OCI-LY3 (cell line): ENCODE measurements at regions not wholly inside any gene's neighbourhood (a gene's known extent, or its start where the extent isn't known, plus 50 kb on each side); places are given as distances from the start of the nearest gene placed in this dataset.

Source experiments
- H2AFZ ChIP-seq: fragments of 200-600, 300-600 bp; shearing (Covaris generic); 2 replicates; pipeline ENCODE4 v1.6.0; 2014; ENCODE audit warnings: antibody characterized with exemption, low read depth, low read length
- H3K27ac ChIP-seq: fragments of 200-600, 300-600 bp; sonication (generic); 2 replicates; pipeline ENCODE4 v1.5.1; 2014; ENCODE audit warnings: mild to moderate bottlenecking, low read length, moderate library complexity, mixed read lengths
- H3K27me3 ChIP-seq: fragments of 200-600, 300-600 bp; sonication (generic); 2 replicates; pipeline ENCODE4 v1.6.1; 2014; ENCODE audit warnings: low read depth, low read length, mixed read lengths
- H3K36me3 ChIP-seq: fragments of 200-600, 300-600 bp; sonication (generic); replicated peaks from 2 replicates; pipeline ENCODE3; 2014; ENCODE audit warnings: low read depth, low read length, mixed read lengths
- H3K4me1 ChIP-seq: fragments of 300-600, 200-600 bp; sonication (generic); 2 replicates; pipeline ENCODE4 v1.6.1; 2014; ENCODE audit warnings: low read length, mixed read lengths
- H3K4me2 ChIP-seq: fragments of 200-600, 300-600 bp; sonication (generic); 2 replicates; pipeline ENCODE4 v1.6.1; 2014; ENCODE audit warnings: low read length, mixed read lengths
- H3K4me3 ChIP-seq: fragments of 300-600, 200-600 bp; sonication (generic); 2 replicates; pipeline ENCODE4 v1.5.1; 2014; ENCODE audit warnings: antibody characterized with exemption, mild to moderate bottlenecking, low read length, moderate library complexity
- H3K79me2 ChIP-seq: fragments of 300-600, 200-600 bp; shearing (Covaris generic); 2 replicates; pipeline ENCODE4 v1.6.1; 2014; ENCODE audit warnings: mild to moderate bottlenecking, low read length, mixed read lengths
- H3K9ac ChIP-seq: fragments of 300-600, 200-600 bp; shearing (Covaris generic); 2 replicates; pipeline ENCODE4 v1.6.0; 2014; ENCODE audit warnings: mild to moderate bottlenecking, low read length, moderate library complexity
- H3K9me3 ChIP-seq: fragments of 200-600, 300-600 bp; shearing (Covaris generic); 2 replicates; pipeline ENCODE4 v1.6.1; 2014; ENCODE audit warnings: low read length, mixed read lengths; ENCODE audit not compliant: insufficient read depth
- H4K20me1 ChIP-seq: fragments of 200-600, 300-600 bp; sonication (generic); 2 replicates; pipeline ENCODE4 v1.6.1; 2016; ENCODE audit warnings: low read length, mixed read lengths; ENCODE audit not compliant: insufficient read depth
- CTCF ChIP-seq: fragments of 200-600, 300-600 bp; sonication (generic); IDR thresholded peaks from 2 replicates; pipeline ENCODE4 v1.5.1; 2014; ENCODE audit warnings: antibody characterized with exemption, low read length, low read depth
- EZH2phosphoT487 ChIP-seq: fragments of 200-600 bp; shearing (Covaris generic); IDR thresholded peaks from 2 replicates; pipeline ENCODE4 v1.6.1; 2018; ENCODE audit warnings: antibody characterized with exemption, mixed run types, low read depth

- no peak overlapping the region for H3K9ac ChIP-seq
- peak overlapping the region; percentile 37 for H3K4me2 ChIP-seq
- no peaks in the 10 kb centered on the region for H3K36me3 ChIP-seq
- no peak overlapping the region for H3K27ac ChIP-seq
- no peaks in the 10 kb centered on the region for H4K20me1 ChIP-seq
- no peaks in the 10 kb centered on the region for H3K27me3 ChIP-seq
- TF ChIP-seq CTCF: no peak
- H3K4me1 ChIP-seq: no peaks in the 10 kb centered on the region
- no peaks in the 10 kb centered on the region for H3K79me2 ChIP-seq
- H3K9me3 ChIP-seq: no peaks in the 10 kb centered on the region
- no peak overlapping the region for H3K4me3 ChIP-seq
- H2AFZ ChIP-seq: no peak overlapping the region
Observed at GRCh38 chr6:21915707-21916260, 322.2 kb downstream of the SOX4 start.

GRCh38 chr6:21918041-21918440 lies 324.5 kb downstream of the SOX4 start:
- no peak overlapping the region for H3K4me3 ChIP-seq
- no peaks in the 10 kb centered on the region for H3K4me1 ChIP-seq
- H3K79me2 ChIP-seq: no peaks in the 10 kb centered on the region
- no peaks in the 10 kb centered on the region for H3K9me3 ChIP-seq
- H3K27me3 ChIP-seq: no peaks in the 10 kb centered on the region
- no peak overlapping the region for H3K4me2 ChIP-seq
- no peak overlapping the region for H2AFZ ChIP-seq
- H3K27ac ChIP-seq: no peak overlapping the region
- H3K9ac ChIP-seq: no peak overlapping the region
- no peaks in the 10 kb centered on the region for H4K20me1 ChIP-seq
- H3K36me3 ChIP-seq: no peaks in the 10 kb centered on the region
- TF ChIP-seq CTCF (no peak), EZH2phosphoT487 (no peak)

GRCh38 chr6:21918666-21919065 lies 325.1 kb downstream of the SOX4 start:
- no peak overlapping the region for H3K27ac ChIP-seq
- H3K4me2 ChIP-seq: no peak overlapping the region
- no peak overlapping the region for H3K4me3 ChIP-seq
- H3K79me2 ChIP-seq: no peaks in the 10 kb centered on the region
- no peak overlapping the region for H2AFZ ChIP-seq
- no peaks in the 10 kb centered on the region for H3K9me3 ChIP-seq
- H3K27me3 ChIP-seq: no peaks in the 10 kb centered on the region
- H3K9ac ChIP-seq: no peak overlapping the region
- no peaks in the 10 kb centered on the region for H4K20me1 ChIP-seq
- H3K4me1 ChIP-seq: no peaks in the 10 kb centered on the region
- no peaks in the 10 kb centered on the region for H3K36me3 ChIP-seq
- TF ChIP-seq EZH2phosphoT487 (no peak), CTCF (no peak)

GRCh38 chr6:21922086-21922485 lies 328.5 kb downstream of the SOX4 start:
- Histone ChIP-seq H3K4me3 (no peak overlapping the region), H3K4me1 (no peaks in the 10 kb centered on the region), H2AFZ (no peak overlapping the region), H3K79me2 (no peaks in the 10 kb centered on the region), H3K36me3 (no peaks in the 10 kb centered on the region), H3K9me3 (no peaks in the 10 kb centered on the region), H3K9ac (no peak overlapping the region), H4K20me1 (no peaks in the 10 kb centered on the region), H3K27me3 (no peaks in the 10 kb centered on the region), H3K27ac (no peak overlapping the region), H3K4me2 (no peak overlapping the region)
- no peak for TF ChIP-seq CTCF
- TF ChIP-seq EZH2phosphoT487: no peak
